HG02870 (cell line): ENCODE measurements at regions not wholly inside any gene's neighbourhood (a gene's known extent, or its start where the extent isn't known, plus 50 kb on each side); places are given as distances from the start of the nearest gene placed in this dataset.
"Not testable (repeated sequence)": the region's sequence is repeated elsewhere in the genome, so short reads cannot be mapped to it uniquely, and the experiment has no call there.

Experiments used
- ATAC-seq: cut with Tn5 transposase; IDR thresholded peaks from one replicate; pipeline ENCODE4 v1.9.1; 2021; ENCODE audit warnings: mild to moderate bottlenecking, moderate library complexity; ENCODE audit not compliant: unreplicated experiment

- no peak for ATAC-seq
These were observed 827.1 kb upstream of the B3GALT2 start for GRCh38 chr1:194013561-194013960.

GRCh38 chr1:194004146-194004545 lies 817.7 kb upstream of the B3GALT2 start:
- ATAC-seq, result no peak

GRCh38 chr1:194001726-194002350 lies 815.4 kb upstream of the B3GALT2 start:
- not testable (repeated sequence) for ATAC-seq

- no peak for ATAC-seq
These were observed 802.5 kb upstream of the B3GALT2 start for GRCh38 chr1:193988885-193989284.

- no peak for ATAC-seq
These were observed 792.8 kb upstream of the B3GALT2 start for GRCh38 chr1:193979219-193979618.

GRCh38 chr1:193974286-193974798 lies 787.9 kb upstream of the B3GALT2 start:
- no peak for ATAC-seq

GRCh38 chr1:193973428-193973827 lies 787.0 kb upstream of the B3GALT2 start:
- ATAC-seq, result no peak

- no peak for ATAC-seq
These were observed 785.2 kb upstream of the B3GALT2 start for GRCh38 chr1:193971595-193971994.

GRCh38 chr1:193960499-193960898 lies 774.1 kb upstream of the B3GALT2 start:
- no peak for ATAC-seq

- ATAC-seq, result no peak
These were observed 773.6 kb upstream of the B3GALT2 start for GRCh38 chr1:193960040-193960439.

GRCh38 chr1:193957556-193958095 lies 771.2 kb upstream of the B3GALT2 start:
- ATAC-seq, result no peak

- no peak for ATAC-seq
These were observed 766.5 kb upstream of the B3GALT2 start for GRCh38 chr1:193952778-193953374.

GRCh38 chr1:193951984-193952383 lies 765.6 kb upstream of the B3GALT2 start:
- no peak for ATAC-seq

GRCh38 chr1:193944454-193944853 lies 758.0 kb upstream of the B3GALT2 start:
- ATAC-seq, result no peak

GRCh38 chr1:193940176-193940575 lies 753.8 kb upstream of the B3GALT2 start:
- no peak for ATAC-seq

GRCh38 chr1:193939585-193939984 lies 753.2 kb upstream of the B3GALT2 start:
- no peak for ATAC-seq

- no peak for ATAC-seq
These were observed 750.9 kb upstream of the B3GALT2 start for GRCh38 chr1:193937308-193937707.

GRCh38 chr1:193932979-193933378 lies 746.6 kb upstream of the B3GALT2 start:
- ATAC-seq, result no peak

- no peak for ATAC-seq
These were observed 744.9 kb upstream of the B3GALT2 start for GRCh38 chr1:193931356-193931755.

- ATAC-seq, result no peak
These were observed 743.1 kb upstream of the B3GALT2 start for GRCh38 chr1:193929374-193930033.

GRCh38 chr1:193927550-193927949 lies 741.1 kb upstream of the B3GALT2 start:
- no peak for ATAC-seq

- no peak for ATAC-seq
These were observed 740.5 kb upstream of the B3GALT2 start for GRCh38 chr1:193926956-193927355.
